ENCODE measurements at regions not wholly inside any gene's neighbourhood (a gene's known extent, or its start where the extent isn't known, plus 50 kb on each side); places are given as distances from the start of the nearest gene placed in this dataset.

DNA sequence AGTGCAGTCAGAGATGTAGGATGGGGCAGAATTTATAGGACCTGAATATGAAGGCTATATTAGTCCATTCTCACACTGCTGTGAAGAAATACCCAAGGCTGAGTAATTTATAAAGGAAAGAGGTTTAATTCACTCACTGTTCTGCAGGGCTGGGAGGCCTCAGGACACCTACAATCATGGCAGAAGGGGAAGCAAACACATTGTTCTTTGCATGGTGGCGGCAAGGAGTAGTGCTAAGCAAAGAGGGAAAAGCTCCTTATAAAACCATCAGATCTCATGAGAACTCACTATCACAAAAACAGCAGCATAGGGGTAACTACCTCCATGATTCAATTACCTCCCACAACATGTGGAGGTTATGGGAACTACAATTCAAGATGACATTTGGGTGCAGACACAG lies 76.8 kb upstream of the MSTN start:
- peaks cover 16% of the 10 kb centered on the region for H3K9me3 Mint-ChIP-seq (ENCODE audit: unreplicated experiment)
- no peak for DNase-seq (ENCODE audit: unreplicated experiment)
- CTCF ChIA-PET: no interaction called here
- no peaks in the 10 kb centered on the region for H3K27me3 Mint-ChIP-seq (ENCODE audit: insufficient read depth, unreplicated experiment)
- H3K36me3 Mint-ChIP-seq (ENCODE audit: insufficient read depth, unreplicated experiment): no peaks in the 10 kb centered on the region
- H3K4me1 Mint-ChIP-seq (ENCODE audit: insufficient read depth, unreplicated experiment): no peaks in the 10 kb centered on the region
- no peak overlapping the region for H3K4me3 Mint-ChIP-seq (ENCODE audit: unreplicated experiment)
- no peak overlapping the region for H3K27ac Mint-ChIP-seq (ENCODE audit: low read depth, unreplicated experiment)
- POLR2A ChIA-PET: no interaction called here
- TF ChIP-seq, protein P1, sequence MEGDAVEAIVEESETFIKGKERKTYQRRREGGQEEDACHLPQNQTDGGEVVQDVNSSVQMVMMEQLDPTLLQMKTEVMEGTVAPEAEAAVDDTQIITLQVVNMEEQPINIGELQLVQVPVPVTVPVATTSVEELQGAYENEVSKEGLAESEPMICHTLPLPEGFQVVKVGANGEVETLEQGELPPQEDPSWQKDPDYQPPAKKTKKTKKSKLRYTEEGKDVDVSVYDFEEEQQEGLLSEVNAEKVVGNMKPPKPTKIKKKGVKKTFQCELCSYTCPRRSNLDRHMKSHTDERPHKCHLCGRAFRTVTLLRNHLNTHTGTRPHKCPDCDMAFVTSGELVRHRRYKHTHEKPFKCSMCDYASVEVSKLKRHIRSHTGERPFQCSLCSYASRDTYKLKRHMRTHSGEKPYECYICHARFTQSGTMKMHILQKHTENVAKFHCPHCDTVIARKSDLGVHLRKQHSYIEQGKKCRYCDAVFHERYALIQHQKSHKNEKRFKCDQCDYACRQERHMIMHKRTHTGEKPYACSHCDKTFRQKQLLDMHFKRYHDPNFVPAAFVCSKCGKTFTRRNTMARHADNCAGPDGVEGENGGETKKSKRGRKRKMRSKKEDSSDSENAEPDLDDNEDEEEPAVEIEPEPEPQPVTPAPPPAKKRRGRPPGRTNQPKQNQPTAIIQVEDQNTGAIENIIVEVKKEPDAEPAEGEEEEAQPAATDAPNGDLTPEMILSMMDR (IDR thresholded peaks at IDR 0.05; ENCODE audit: unreplicated experiment): no peak
- intact Hi-C loops (cut with micrococcal nuclease): no loop called here
- no TSS peak for BruUV-seq (replicated peaks)

DNA sequence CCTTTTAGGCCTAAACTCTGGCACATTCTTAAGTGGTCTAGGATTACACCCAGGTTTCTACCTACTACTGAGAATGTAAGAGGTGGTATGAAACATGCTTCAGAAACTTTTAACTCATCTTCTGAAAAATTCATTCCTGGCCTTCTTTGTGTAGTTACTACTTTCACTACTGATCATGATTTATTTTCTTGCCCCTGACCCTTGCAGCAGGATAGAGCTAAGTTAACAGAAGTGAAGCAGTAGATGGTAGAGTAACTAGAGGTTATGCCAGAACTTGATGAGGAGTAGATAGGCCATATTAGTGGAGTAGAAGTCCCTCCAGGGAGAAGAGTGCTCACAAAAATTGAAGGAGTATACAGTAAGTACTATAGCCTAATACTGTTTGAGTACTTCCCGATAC lies 75.5 kb upstream of the MSTN start:
- Mint-ChIP-seq H3K4me1 (ENCODE audit: insufficient read depth, unreplicated experiment) (no peaks in the 10 kb centered on the region), H3K4me3 (ENCODE audit: unreplicated experiment) (no peak overlapping the region), H3K9me3 (ENCODE audit: unreplicated experiment) (peaks cover 16% of the 10 kb centered on the region), H3K27ac (ENCODE audit: low read depth, unreplicated experiment) (no peak overlapping the region), H3K36me3 (ENCODE audit: insufficient read depth, unreplicated experiment) (no peaks in the 10 kb centered on the region), H3K27me3 (ENCODE audit: insufficient read depth, unreplicated experiment) (no peaks in the 10 kb centered on the region)
- POLR2A ChIA-PET: no interaction called here
- BruUV-seq (replicated peaks): no TSS peak
- TF ChIP-seq, protein P1 (IDR thresholded peaks at IDR 0.05; ENCODE audit: unreplicated experiment): no peak
- no peak for DNase-seq (ENCODE audit: unreplicated experiment)
- CTCF ChIA-PET: interaction anchor here (1.0 kb wide), 1 partner anchor 17 kb away, joined by 3 read pairs; no protein-coding TSS in a partner anchor
- intact Hi-C loops (cut with micrococcal nuclease): no loop called here

DNA sequence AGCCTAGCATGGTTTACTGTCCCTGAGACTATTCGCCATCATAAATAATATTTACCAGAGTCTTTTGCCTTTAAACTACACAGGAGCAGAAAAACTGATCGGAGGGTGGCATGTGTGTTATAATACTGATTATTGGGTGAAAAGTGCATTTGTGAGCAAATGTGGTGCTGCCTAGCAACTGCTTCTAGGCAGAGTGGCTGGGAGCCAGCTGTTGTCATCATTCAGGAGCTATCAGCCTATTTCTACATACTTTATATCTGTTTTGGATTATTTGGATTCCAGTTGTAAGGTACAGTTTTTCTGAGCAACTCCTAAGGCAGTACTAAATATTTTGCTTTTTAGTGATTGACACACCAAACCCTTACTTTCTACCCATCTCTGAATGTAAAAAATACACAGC lies 75.0 kb upstream of the MSTN start:
- peaks cover 16% of the 10 kb centered on the region for H3K9me3 Mint-ChIP-seq (ENCODE audit: unreplicated experiment)
- CTCF ChIA-PET: interaction anchor here (1.0 kb wide), 1 partner anchor 17 kb away, joined by 3 read pairs; no protein-coding TSS in a partner anchor
- H3K4me1 Mint-ChIP-seq (ENCODE audit: insufficient read depth, unreplicated experiment): no peaks in the 10 kb centered on the region
- H3K36me3 Mint-ChIP-seq (ENCODE audit: insufficient read depth, unreplicated experiment): no peaks in the 10 kb centered on the region
- POLR2A ChIA-PET: no interaction called here
- intact Hi-C loops (cut with micrococcal nuclease): no loop called here
- no peak overlapping the region for H3K4me3 Mint-ChIP-seq (ENCODE audit: unreplicated experiment)
- no TSS peak for BruUV-seq (replicated peaks)
- H3K27me3 Mint-ChIP-seq (ENCODE audit: insufficient read depth, unreplicated experiment): no peaks in the 10 kb centered on the region
- TF ChIP-seq, protein P1 (IDR thresholded peaks at IDR 0.05; ENCODE audit: unreplicated experiment): no peak
- no peak for DNase-seq (ENCODE audit: unreplicated experiment)
- H3K27ac Mint-ChIP-seq (ENCODE audit: low read depth, unreplicated experiment): no peak overlapping the region

DNA sequence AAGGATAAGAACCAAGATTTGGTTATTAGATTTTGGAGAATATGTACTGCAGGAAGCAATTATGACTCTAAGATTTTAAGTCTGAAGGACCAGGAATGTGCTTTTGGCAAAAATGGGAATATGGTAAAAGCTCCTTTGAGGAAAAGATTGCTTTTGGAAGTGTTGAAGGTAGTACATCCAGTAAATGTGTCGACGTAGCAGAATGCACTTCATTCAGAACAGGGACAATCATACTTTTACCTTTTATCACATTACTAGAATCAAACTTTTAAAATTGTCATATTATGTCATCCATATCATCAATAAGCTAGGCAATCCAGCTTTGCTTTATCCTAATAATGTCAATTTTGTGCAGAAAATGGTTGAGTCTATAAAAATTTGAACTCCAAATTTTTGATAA lies 74.3 kb upstream of the MSTN start:
- peaks cover 11% of the 10 kb centered on the region for H3K9me3 Mint-ChIP-seq (ENCODE audit: unreplicated experiment)

More for the DNA sequence above, 74.3 kb upstream of the MSTN start:
- no peaks in the 10 kb centered on the region for H3K27me3 Mint-ChIP-seq (ENCODE audit: insufficient read depth, unreplicated experiment)
- no peak for DNase-seq (ENCODE audit: unreplicated experiment)
- POLR2A ChIA-PET: no interaction called here
- intact Hi-C loops (cut with micrococcal nuclease): no loop called here
- no TSS peak for BruUV-seq (replicated peaks)
- H3K4me1 Mint-ChIP-seq (ENCODE audit: insufficient read depth, unreplicated experiment): no peaks in the 10 kb centered on the region
- no peak overlapping the region for H3K27ac Mint-ChIP-seq (ENCODE audit: low read depth, unreplicated experiment)
- TF ChIP-seq, protein P1 (IDR thresholded peaks at IDR 0.05; ENCODE audit: unreplicated experiment): no peak
- CTCF ChIA-PET: interaction anchor here (0.7 kb wide), 1 partner anchor 66 kb away, joined by 3 read pairs; no protein-coding TSS in a partner anchor
- no peak overlapping the region for H3K4me3 Mint-ChIP-seq (ENCODE audit: unreplicated experiment)
- no peaks in the 10 kb centered on the region for H3K36me3 Mint-ChIP-seq (ENCODE audit: insufficient read depth, unreplicated experiment)
